Astrocyte (in vitro differentiated cells and primary cell): ENCODE measurements at regions not wholly inside any gene's neighbourhood (a gene's known extent, or its start where the extent isn't known, plus 50 kb on each side); places are given as distances from the start of the nearest gene placed in this dataset.

Source experiments
- CTCF ChIP-seq: IDR thresholded peaks from 2 replicates; pipeline ENCODE4 v1.5.1; 2011; ENCODE audit warnings: low read depth, mild to moderate bottlenecking, inconsistent platforms, low read length, moderate library complexity; ENCODE audit not compliant: insufficient read depth
- EZH2 ChIP-seq: IDR thresholded peaks from 2 replicates; pipeline ENCODE4 v1.6.1; 2012; ENCODE audit warnings: mild to moderate bottlenecking, low read length, inconsistent platforms; ENCODE audit not compliant: insufficient read depth

DNA sequence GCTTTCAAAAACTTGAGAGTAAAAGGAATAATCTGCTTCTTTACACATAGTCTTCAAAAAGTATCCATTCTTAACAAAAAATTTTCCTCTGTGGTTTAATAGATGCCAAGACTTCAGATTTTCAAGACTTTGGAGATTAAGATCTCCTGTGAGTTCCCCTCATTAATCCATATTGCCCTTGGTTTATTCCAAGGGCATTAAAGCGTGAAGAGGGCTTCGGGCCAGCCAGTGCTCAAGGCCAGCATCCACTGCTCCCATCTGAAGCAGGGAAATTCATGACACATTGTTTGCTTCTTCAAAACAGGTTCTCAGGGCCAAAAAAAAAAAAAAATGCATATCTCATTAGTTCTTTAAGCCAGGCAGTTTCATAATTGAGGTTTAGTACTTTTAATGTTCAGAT lies 137.3 kb upstream of the RHOBTB1 start:
- TF ChIP-seq CTCF = no peak
- no peak for TF ChIP-seq EZH2
